Nephron progenitor cell (in vitro differentiated cells): ENCODE measurements at regions not wholly inside any gene's neighbourhood (a gene's known extent, or its start where the extent isn't known, plus 50 kb on each side); places are given as distances from the start of the nearest gene placed in this dataset.

Experiments used
- DNase-seq: peaks from one replicate; pipeline ENCODE4 v3.0.0; 2021
- H3K27ac Mint-ChIP-seq: 2 replicates; pipeline ENCODE4 v1.8.0; 2021; ENCODE audit warnings: mild to moderate bottlenecking, moderate library complexity, mixed read lengths
- H3K27me3 Mint-ChIP-seq: 2 replicates; pipeline ENCODE4 v1.8.0; 2021; ENCODE audit warnings: mild to moderate bottlenecking, low read depth, mixed read lengths; ENCODE audit not compliant: poor library complexity
- H3K36me3 Mint-ChIP-seq: 2 replicates; pipeline ENCODE4 v1.8.0; 2021; ENCODE audit warnings: low read depth, mixed read lengths
- H3K4me1 Mint-ChIP-seq: 2 replicates; pipeline ENCODE4 v1.8.0; 2021; ENCODE audit warnings: mixed read lengths
- H3K4me3 Mint-ChIP-seq: 2 replicates; pipeline ENCODE4 v1.8.0; 2021; ENCODE audit warnings: mild to moderate bottlenecking, moderate library complexity, mixed read lengths
- H3K9me3 Mint-ChIP-seq: 2 replicates; pipeline ENCODE4 v1.8.0; 2021; ENCODE audit warnings: mild to moderate bottlenecking, moderate library complexity, mixed read lengths
- TF ChIP-seq, protein P1 (sequence below): fragments of 200-600 bp; sonication (generic); IDR thresholded peaks from 2 replicates; pipeline ENCODE4 v1.5.0; 2021; ENCODE audit warnings: antibody characterized with exemption

- H3K4me1 Mint-ChIP-seq, result peaks cover 33% of the 10 kb centered on the region
- H3K36me3 Mint-ChIP-seq, result no peaks in the 10 kb centered on the region
- H3K4me3 Mint-ChIP-seq, result no peak overlapping the region
- TF ChIP-seq, protein P1, sequence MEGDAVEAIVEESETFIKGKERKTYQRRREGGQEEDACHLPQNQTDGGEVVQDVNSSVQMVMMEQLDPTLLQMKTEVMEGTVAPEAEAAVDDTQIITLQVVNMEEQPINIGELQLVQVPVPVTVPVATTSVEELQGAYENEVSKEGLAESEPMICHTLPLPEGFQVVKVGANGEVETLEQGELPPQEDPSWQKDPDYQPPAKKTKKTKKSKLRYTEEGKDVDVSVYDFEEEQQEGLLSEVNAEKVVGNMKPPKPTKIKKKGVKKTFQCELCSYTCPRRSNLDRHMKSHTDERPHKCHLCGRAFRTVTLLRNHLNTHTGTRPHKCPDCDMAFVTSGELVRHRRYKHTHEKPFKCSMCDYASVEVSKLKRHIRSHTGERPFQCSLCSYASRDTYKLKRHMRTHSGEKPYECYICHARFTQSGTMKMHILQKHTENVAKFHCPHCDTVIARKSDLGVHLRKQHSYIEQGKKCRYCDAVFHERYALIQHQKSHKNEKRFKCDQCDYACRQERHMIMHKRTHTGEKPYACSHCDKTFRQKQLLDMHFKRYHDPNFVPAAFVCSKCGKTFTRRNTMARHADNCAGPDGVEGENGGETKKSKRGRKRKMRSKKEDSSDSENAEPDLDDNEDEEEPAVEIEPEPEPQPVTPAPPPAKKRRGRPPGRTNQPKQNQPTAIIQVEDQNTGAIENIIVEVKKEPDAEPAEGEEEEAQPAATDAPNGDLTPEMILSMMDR, result no peak
- no peak for DNase-seq
- peaks cover 12% of the 10 kb centered on the region for H3K27me3 Mint-ChIP-seq
- H3K9me3 Mint-ChIP-seq, result no peaks in the 10 kb centered on the region
- no peak overlapping the region for H3K27ac Mint-ChIP-seq
These were observed 185.4 kb upstream of the RPL38 start for GRCh38 chr17:74018115-74018514.

GRCh38 chr17:74019271-74019670, 184.2 kb upstream of the RPL38 start:
- DNase-seq, result no peak
- no peak overlapping the region for H3K27ac Mint-ChIP-seq
- H3K4me3 Mint-ChIP-seq, result no peak overlapping the region

DNA sequence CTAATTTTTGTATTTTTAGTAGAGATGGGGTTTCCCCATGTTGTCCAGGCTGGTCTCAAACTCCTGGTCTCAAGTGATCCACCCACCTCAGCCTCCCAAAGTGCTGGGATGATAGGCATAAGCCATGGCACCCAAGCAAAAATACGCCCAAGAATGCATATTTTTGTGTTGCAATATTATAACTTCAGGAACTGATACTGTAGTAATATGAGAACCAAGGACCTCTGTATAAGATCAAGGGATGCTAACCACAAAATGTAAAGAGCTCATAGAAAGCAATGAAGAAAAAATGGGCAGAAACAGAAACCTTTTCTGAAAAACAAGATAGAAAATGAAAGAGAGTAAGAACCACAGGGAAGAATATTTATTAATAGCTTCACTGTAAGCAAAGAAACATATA, 183.6 kb upstream of the RPL38 start:
- no peak for DNase-seq
- Mint-ChIP-seq H3K27ac (no peak overlapping the region), H3K27me3 (peaks cover 7% of the 10 kb centered on the region), H3K4me3 (no peak overlapping the region), H3K9me3 (no peaks in the 10 kb centered on the region), H3K4me1 (peaks cover 36% of the 10 kb centered on the region), H3K36me3 (no peaks in the 10 kb centered on the region)
- TF ChIP-seq, protein P1, result no peak

More at GRCh38 chr17:74019271-74019670, 184.2 kb upstream of the RPL38 start:
- Mint-ChIP-seq H3K36me3 (no peaks in the 10 kb centered on the region), H3K9me3 (no peaks in the 10 kb centered on the region), H3K27me3 (peaks cover 9% of the 10 kb centered on the region), H3K4me1 (peaks cover 30% of the 10 kb centered on the region)
- TF ChIP-seq, protein P1, result no peak

DNA sequence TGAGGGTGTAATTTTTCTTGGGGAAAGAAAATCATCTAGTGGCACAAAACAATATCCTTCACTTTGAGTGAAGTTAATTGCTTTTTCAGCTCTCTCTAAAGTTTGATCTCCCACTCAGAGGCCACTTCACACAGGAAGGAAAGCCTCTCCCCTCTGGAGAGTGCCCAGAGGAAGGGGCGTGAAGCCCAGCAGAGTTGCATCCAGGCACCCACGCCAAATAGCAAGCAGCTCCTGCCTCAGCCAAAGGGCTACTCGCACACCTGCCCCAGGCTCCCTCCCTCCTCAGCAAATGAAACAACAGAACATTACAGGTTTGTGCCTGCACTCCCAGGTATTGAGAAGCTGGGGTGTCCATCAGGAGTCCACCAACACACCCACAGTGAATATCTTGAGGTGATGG, 183.0 kb upstream of the RPL38 start:
- TF ChIP-seq, protein P1, result no peak

DNA sequence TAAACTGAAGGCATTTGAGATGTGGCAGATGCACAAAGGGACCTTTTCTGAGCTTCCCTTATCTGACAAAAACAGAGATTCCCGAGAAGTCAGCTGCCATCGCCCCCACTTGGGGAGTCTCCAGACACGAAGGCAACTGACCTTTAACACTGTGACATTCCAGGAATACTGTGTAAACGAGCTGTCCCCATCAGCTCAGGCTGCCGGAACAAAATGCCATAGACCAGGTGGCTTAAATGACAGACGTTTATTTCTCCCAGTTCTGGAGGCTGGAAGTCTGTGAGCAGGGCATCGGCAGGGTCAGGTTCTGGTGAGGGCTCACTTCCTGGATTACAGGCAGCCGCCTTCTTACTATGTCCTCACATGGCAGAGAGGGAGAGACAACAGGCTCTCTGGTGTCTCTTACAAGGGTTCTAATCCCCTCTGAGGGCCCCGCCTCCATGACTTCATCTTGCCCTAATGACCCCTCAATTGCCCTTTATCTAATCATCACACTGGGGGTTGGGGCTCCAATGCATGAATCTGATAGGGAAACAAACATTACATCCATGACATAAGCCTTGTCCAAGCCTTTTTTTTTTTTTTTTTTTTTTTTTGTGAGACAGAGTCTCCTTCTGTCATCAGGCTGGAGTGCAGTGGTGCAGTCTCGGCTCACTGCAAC, 178.5 kb upstream of the RPL38 start:
- Mint-ChIP-seq H3K9me3 (no peaks in the 10 kb centered on the region), H3K36me3 (no peaks in the 10 kb centered on the region), H3K27ac (peak overlapping the region; percentile 90), H3K27me3 (peaks cover 3% of the 10 kb centered on the region), H3K4me1 (peaks cover 65% of the 10 kb centered on the region), H3K4me3 (no peak overlapping the region)
- DNase-seq, result peak; percentile 37
- TF ChIP-seq, protein P1, result no peak

More for the DNA sequence above, 183.0 kb upstream of the RPL38 start:
- H3K27me3 Mint-ChIP-seq, result peaks cover 1% of the 10 kb centered on the region
- no peaks in the 10 kb centered on the region for H3K9me3 Mint-ChIP-seq
- peaks cover 41% of the 10 kb centered on the region for H3K4me1 Mint-ChIP-seq
- DNase-seq, result no peak
- H3K36me3 Mint-ChIP-seq, result no peaks in the 10 kb centered on the region
- H3K27ac Mint-ChIP-seq, result no peak overlapping the region
- H3K4me3 Mint-ChIP-seq, result no peak overlapping the region

- Mint-ChIP-seq H3K4me3 (no peak overlapping the region), H3K27ac (no peak overlapping the region), H3K27me3 (peaks cover 7% of the 10 kb centered on the region), H3K4me1 (peaks cover 86% of the 10 kb centered on the region), H3K36me3 (no peaks in the 10 kb centered on the region), H3K9me3 (no peaks in the 10 kb centered on the region)
- TF ChIP-seq, protein P1, result no peak
- DNase-seq, result no peak
These were observed 176.0 kb upstream of the RPL38 start for GRCh38 chr17:74027444-74027843.
